Endothelial cell of umbilical vein (primary cell): ENCODE measurements at regions not wholly inside any gene's neighbourhood (a gene's known extent, or its start where the extent isn't known, plus 50 kb on each side); places are given as distances from the start of the nearest gene placed in this dataset.

Experiments used
- BruUV-seq: library from RNA; stranded (reverse); fragments of 400-500 nt; replicated peaks from 2 replicates; lab custom pipeline; 2021; lab: Mats Ljungman, UMichigan
- CTCF ChIA-PET: fragments of 300-600, 350-600 bp; sonication (Branson Sonifier 250); formaldehyde crosslinking; loops from one replicate; lab custom pipeline; 2021; ENCODE audit warnings: antibody characterized with exemption, inconsistent platforms; lab: Charles Lee
- POLR2A ChIA-PET: fragments of 300-600, 350-600 bp; sonication (Branson Sonifier 250); formaldehyde crosslinking; loops from one replicate; lab custom pipeline; 2021; ENCODE audit warnings: antibody characterized with exemption, inconsistent platforms; lab: Charles Lee
- DNase-seq: peaks from one replicate; pipeline ENCODE4 v3.0.0-alpha.2; 2011; ENCODE audit warnings: low read depth, low spot score
- FAIRE-seq: peaks from 2 replicates; lab custom pipeline; 2011; peaks lifted over from hg19 to GRCh38; lab: Jason Lieb, UNC
- H2AFZ ChIP-seq: 2 replicates; pipeline ENCODE4 v1.6.0; 2012; ENCODE audit warnings: low read depth, low read length, control low read depth, inconsistent platforms
- H3K27ac ChIP-seq: 2 replicates; pipeline ENCODE4 v1.5.1; 2011; ENCODE audit warnings: low read depth, mild to moderate bottlenecking, control low read depth, low read length, moderate library complexity; ENCODE audit not compliant: insufficient read depth
- H3K27me3 ChIP-seq, 2 experiments: 2 replicates each; pipeline versions ENCODE4 v1.6.0 to v1.6.1; 2011; ENCODE audit warnings: low read length in 2 of 2, mixed read lengths in 1 of 2; ENCODE audit not compliant: control insufficient read depth in 2 of 2, insufficient read depth in 2 of 2
- H3K36me3 ChIP-seq, 2 experiments: 2 replicates in 1 of 2; 3 replicates in 1 of 2; pipeline ENCODE4 v1.5.1; 2011; ENCODE audit warnings: low read length in 2 of 2, mild to moderate bottlenecking in 1 of 2, moderate library complexity in 1 of 2; ENCODE audit not compliant: control insufficient read depth in 2 of 2, insufficient read depth in 2 of 2; ENCODE audit errors: extremely low read depth in 1 of 2
- H3K4me1 ChIP-seq: 3 replicates; pipeline ENCODE4 v1.5.1; 2011; ENCODE audit warnings: mild to moderate bottlenecking, low read length; ENCODE audit not compliant: control insufficient read depth, insufficient read depth; ENCODE audit errors: extremely low read depth
- H3K4me2 ChIP-seq: 2 replicates; pipeline ENCODE4 v1.6.1; 2011; ENCODE audit warnings: low read length, control low read depth, mixed read lengths; ENCODE audit not compliant: insufficient read depth
- H3K4me3 ChIP-seq, 3 experiments: fragments of 200-600 bp in 1 of 3; sonication (generic), shearing (Covaris generic) in 1 of 3; replicated peaks in 1 of 3; 2 replicates each; pipeline ENCODE4 v1.5.1; 2011 to 2016; ENCODE audit warnings: control low read depth in 3 of 3, low read length in 3 of 3, mild to moderate bottlenecking in 2 of 3, inconsistent platforms in 1 of 3, low read depth in 1 of 3, moderate library complexity in 1 of 3; ENCODE audit not compliant: insufficient read depth in 1 of 3
- H3K79me2 ChIP-seq: 2 replicates; pipeline ENCODE4 v1.6.0; 2012; ENCODE audit warnings: low read length, inconsistent platforms; ENCODE audit not compliant: control insufficient read depth, insufficient read depth
- H3K9ac ChIP-seq: replicated peaks from 2 replicates; pipeline ENCODE3; 2011; ENCODE audit warnings: low read length, control low read depth; ENCODE audit not compliant: insufficient read depth; ENCODE audit errors: extremely low read depth
- H3K9me1 ChIP-seq: replicated peaks from 3 replicates; pipeline ENCODE4 v1.6.0; 2011; ENCODE audit warnings: mild to moderate bottlenecking, low read length; ENCODE audit not compliant: control insufficient read depth, insufficient read depth; ENCODE audit errors: extremely low read depth
- H3K9me3 ChIP-seq: replicated peaks from 2 replicates; pipeline ENCODE4 v1.5.1; 2012; ENCODE audit warnings: low read length, inconsistent platforms; ENCODE audit not compliant: control insufficient read depth, insufficient read depth
- H4K20me1 ChIP-seq: replicated peaks from 2 replicates; pipeline ENCODE3; 2011; ENCODE audit warnings: mild to moderate bottlenecking, low read length; ENCODE audit not compliant: control insufficient read depth, insufficient read depth; ENCODE audit errors: extremely low read depth
- EZH2 ChIP-seq: IDR thresholded peaks from 2 replicates; pipeline ENCODE4 v1.6.1; 2012; ENCODE audit warnings: borderline replicate concordance, low read depth, mild to moderate bottlenecking, moderate library complexity, low read length, inconsistent platforms; ENCODE audit not compliant: severe bottlenecking
- FOS ChIP-seq: IDR thresholded peaks from 2 replicates; pipeline ENCODE4 v1.6.1; 2011; ENCODE audit warnings: mild to moderate bottlenecking, low read length, moderate library complexity, borderline replicate concordance; ENCODE audit not compliant: insufficient read depth
- GATA2 ChIP-seq: IDR thresholded peaks from 2 replicates; pipeline ENCODE4 v1.7.0; 2011; ENCODE audit warnings: low read depth, mild to moderate bottlenecking, moderate library complexity, mixed read lengths, low read length; ENCODE audit not compliant: insufficient read length, insufficient read depth
- JUN ChIP-seq: IDR thresholded peaks from 2 replicates; pipeline ENCODE4 v1.6.1; 2011; ENCODE audit warnings: borderline replicate concordance, low read depth; ENCODE audit not compliant: insufficient read length, insufficient read depth
- MYC ChIP-seq: IDR thresholded peaks from one replicate; pipeline ENCODE4 v1.6.1; 2011; ENCODE audit warnings: mild to moderate bottlenecking, low read depth, low read length
- POLR2A ChIP-seq: IDR thresholded peaks from 2 replicates; pipeline ENCODE4 v1.6.1; 2012; ENCODE audit warnings: low read depth, mild to moderate bottlenecking, control low read depth, low read length
- POLR2AphosphoS5 ChIP-seq: IDR thresholded peaks from 2 replicates; pipeline ENCODE4 v1.6.1; 2012; ENCODE audit warnings: low read depth, mild to moderate bottlenecking, control low read depth, low read length, moderate library complexity; ENCODE audit not compliant: insufficient read depth
- dilution Hi-C: fragments of 300-500 bp; cut with MboI; formaldehyde crosslinking; loops from one replicate; pipeline ENCODE4 v1.15.0; 2019; ENCODE audit warnings: low sequenced_read_pairs; ENCODE audit not compliant: extremely low pct_ligation_motif_present
- intact Hi-C: fragments of 100-400 bp; cut with micrococcal nuclease; formaldehyde crosslinking; loops from one replicate; pipeline ENCODE4 v1.10.0; 2022
- TF ChIP-seq, protein P1 (sequence below), 2 donors: IDR thresholded peaks; 1 replicate in 1 of 2; 2 replicates in 1 of 2; pipeline ENCODE4 v1.5.1; 2011; ENCODE audit warnings: low read length in 2 of 2, mild to moderate bottlenecking in 2 of 2, moderate library complexity in 2 of 2, control low read depth in 1 of 2, inconsistent platforms in 1 of 2, low read depth in 1 of 2; ENCODE audit not compliant: insufficient read depth in 1 of 2; ENCODE audit errors: extremely low read depth in 1 of 2
- TF ChIP-seq, protein P2 (sequence below): IDR thresholded peaks from 2 replicates; pipeline ENCODE4 v1.6.1; 2011; ENCODE audit not compliant: insufficient read depth, insufficient read length

DNA sequence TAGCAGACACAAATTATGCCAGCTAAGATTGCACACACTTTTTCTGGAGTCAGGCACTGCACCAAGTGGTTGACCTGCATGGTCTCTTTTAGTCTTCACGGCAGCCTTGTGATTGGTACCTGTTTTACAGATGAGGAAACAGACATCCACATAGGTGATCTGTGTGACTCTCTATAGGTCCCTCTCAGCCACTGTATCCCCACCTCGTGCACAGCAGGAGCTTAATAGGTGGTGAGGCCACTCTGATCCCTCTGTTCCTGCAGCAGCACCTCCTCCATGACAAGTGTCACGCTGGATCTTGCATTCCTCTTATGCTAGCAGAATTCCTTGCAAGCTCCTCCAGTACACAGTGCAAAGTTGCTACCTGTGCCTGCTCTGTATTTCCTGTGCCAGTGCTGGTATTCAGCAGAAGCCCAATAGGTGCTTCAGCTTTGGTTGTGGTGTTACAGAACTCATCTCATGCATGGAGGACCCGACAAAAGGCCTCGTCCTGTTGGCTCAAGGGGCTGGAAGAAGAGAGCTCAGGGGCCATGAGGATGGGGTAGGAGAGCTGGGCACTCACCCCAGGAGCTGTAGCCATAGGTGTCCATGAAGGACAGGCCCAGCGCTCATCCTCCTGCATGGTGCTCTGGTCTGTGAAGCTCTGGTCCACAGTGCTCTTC is 546.7 kb downstream of the PTPRU start:
- Histone ChIP-seq H3K4me3 (no peak overlapping the region), H3K9me1 (no peaks in the 10 kb centered on the region), H4K20me1 (no peaks in the 10 kb centered on the region), H3K27ac (no peak overlapping the region), H3K9ac (no peak overlapping the region), H3K36me3 (no peaks in the 10 kb centered on the region), H3K9me3 (no peaks in the 10 kb centered on the region), H3K4me2 (no peak overlapping the region), H3K79me2 (no peaks in the 10 kb centered on the region), H3K27me3 (no peaks in the 10 kb centered on the region), H3K4me1 (no peaks in the 10 kb centered on the region), H2AFZ (no peak overlapping the region)
- ChIA-PET POLR2A (no interaction called here), CTCF (interaction anchor here (1.0 to 2.2 kb wide), 4 partner anchors 10 to 329 kb away, joined by 3 to 19 read pairs (median 4); no protein-coding TSS in a partner anchor)
- DNase-seq: no peak
- TF ChIP-seq JUN (no peak), GATA2 (no peak), EZH2 (no peak), MYC (no peak), FOS (no peak), POLR2AphosphoS5 (no peak), POLR2A (no peak)
- TF ChIP-seq, protein P1, sequence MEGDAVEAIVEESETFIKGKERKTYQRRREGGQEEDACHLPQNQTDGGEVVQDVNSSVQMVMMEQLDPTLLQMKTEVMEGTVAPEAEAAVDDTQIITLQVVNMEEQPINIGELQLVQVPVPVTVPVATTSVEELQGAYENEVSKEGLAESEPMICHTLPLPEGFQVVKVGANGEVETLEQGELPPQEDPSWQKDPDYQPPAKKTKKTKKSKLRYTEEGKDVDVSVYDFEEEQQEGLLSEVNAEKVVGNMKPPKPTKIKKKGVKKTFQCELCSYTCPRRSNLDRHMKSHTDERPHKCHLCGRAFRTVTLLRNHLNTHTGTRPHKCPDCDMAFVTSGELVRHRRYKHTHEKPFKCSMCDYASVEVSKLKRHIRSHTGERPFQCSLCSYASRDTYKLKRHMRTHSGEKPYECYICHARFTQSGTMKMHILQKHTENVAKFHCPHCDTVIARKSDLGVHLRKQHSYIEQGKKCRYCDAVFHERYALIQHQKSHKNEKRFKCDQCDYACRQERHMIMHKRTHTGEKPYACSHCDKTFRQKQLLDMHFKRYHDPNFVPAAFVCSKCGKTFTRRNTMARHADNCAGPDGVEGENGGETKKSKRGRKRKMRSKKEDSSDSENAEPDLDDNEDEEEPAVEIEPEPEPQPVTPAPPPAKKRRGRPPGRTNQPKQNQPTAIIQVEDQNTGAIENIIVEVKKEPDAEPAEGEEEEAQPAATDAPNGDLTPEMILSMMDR (IDR thresholded peaks at IDR 0.05; ENCODE audit: extremely low read depth in 1 of 2, insufficient read depth in 1 of 2, low read depth in 1 of 2, low read length in 2 of 2): no peak
- TF ChIP-seq, protein P2, sequence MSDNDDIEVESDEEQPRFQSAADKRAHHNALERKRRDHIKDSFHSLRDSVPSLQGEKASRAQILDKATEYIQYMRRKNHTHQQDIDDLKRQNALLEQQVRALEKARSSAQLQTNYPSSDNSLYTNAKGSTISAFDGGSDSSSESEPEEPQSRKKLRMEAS: no peak
- intact Hi-C loops: no loop called here
- dilution Hi-C loops: no loop called here
- FAIRE-seq: no peak
- BruUV-seq: no TSS peak
